Spinal cord (tissue), 9 donors: ENCODE measurements at regions not wholly inside any gene's neighbourhood (a gene's known extent, or its start where the extent isn't known, plus 50 kb on each side); places are given as distances from the start of the nearest gene placed in this dataset.

Experiments used
- DNase-seq, 6 donors: peaks; one replicate each; pipeline versions ENCODE4 v3.0.0 to v3.0.0-alpha.2; 2013 to 2015; ENCODE audit warnings: low spot score in 6 of 6, low read depth in 4 of 6
- H3K27ac ChIP-seq: one replicate; pipeline ENCODE4 v1.5.1; 2013; ENCODE audit warnings: low read depth, low read length, control low read depth
- H3K27me3 ChIP-seq: one replicate; pipeline ENCODE4 v1.6.1; 2013; ENCODE audit warnings: low read length; ENCODE audit not compliant: control insufficient read depth, insufficient read depth
- H3K36me3 ChIP-seq: one replicate; pipeline ENCODE4 v1.6.1; 2013; ENCODE audit warnings: low read length; ENCODE audit not compliant: control insufficient read depth, insufficient read depth
- H3K4me1 ChIP-seq: one replicate; pipeline ENCODE4 v1.6.1; 2013; ENCODE audit warnings: low read length; ENCODE audit not compliant: control insufficient read depth, insufficient read depth
- H3K4me3 ChIP-seq: one replicate; pipeline ENCODE4 v1.5.1; 2013; ENCODE audit warnings: low read depth, low read length, control low read depth
- H3K9me3 ChIP-seq: one replicate; pipeline ENCODE4 v1.6.1; 2013; ENCODE audit warnings: low read length; ENCODE audit not compliant: control insufficient read depth, insufficient read depth
- WGBS: methylation state at CpG from one replicate; pipeline ENCODE4 v1.1.5; 2013; ENCODE audit warnings: missing lambda C conversion rate; ENCODE audit not compliant: insufficient coverage; 5-methylcytosine and 5-hydroxymethylcytosine counted together
- donor health status: healthy.

GRCh38 chr11:119858288-119858687 lies 129.3 kb upstream of the NECTIN1 start:
- H3K27me3 ChIP-seq: no peaks in the 10 kb centered on the region
- peaks cover 3% of the 10 kb centered on the region for H3K4me1 ChIP-seq
- H3K27ac ChIP-seq: no peak overlapping the region
- WGBS: 70% methylated on average over 10 of the region's 12 CpGs
- no peaks in the 10 kb centered on the region for H3K36me3 ChIP-seq
- no peak overlapping the region for H3K4me3 ChIP-seq
- DNase-seq: peak in 1 of 6 donors; percentile 47
- no peaks in the 10 kb centered on the region for H3K9me3 ChIP-seq

- no peak overlapping the region for H3K27ac ChIP-seq
Measured at GRCh38 chr11:119856681-119857485, 127.9 kb upstream of the NECTIN1 start.

GRCh38 chr11:119855066-119855465 lies 126.1 kb upstream of the NECTIN1 start:
- H3K9me3 ChIP-seq: no peaks in the 10 kb centered on the region
- H3K4me1 ChIP-seq: no peaks in the 10 kb centered on the region
- no peaks in the 10 kb centered on the region for H3K36me3 ChIP-seq
- no CpG with 5 or more reads among the region's 1 CpG for WGBS
- no peaks in the 10 kb centered on the region for H3K27me3 ChIP-seq
- H3K4me3 ChIP-seq: no peak overlapping the region
- H3K27ac ChIP-seq: no peak overlapping the region
- no peak for DNase-seq

More at GRCh38 chr11:119856681-119857485, 127.9 kb upstream of the NECTIN1 start:
- Histone ChIP-seq H3K4me1 (no peaks in the 10 kb centered on the region), H3K27me3 (no peaks in the 10 kb centered on the region), H3K9me3 (no peaks in the 10 kb centered on the region), H3K4me3 (no peak overlapping the region), H3K36me3 (no peaks in the 10 kb centered on the region)
- DNase-seq: no peak
- WGBS: 84% methylated on average over 9 of the region's 10 CpGs

GRCh38 chr11:119854521-119854920 lies 125.5 kb upstream of the NECTIN1 start:
- no peaks in the 10 kb centered on the region for H3K27me3 ChIP-seq
- no peak overlapping the region for H3K27ac ChIP-seq
- H3K4me1 ChIP-seq: no peaks in the 10 kb centered on the region
- no peak overlapping the region for H3K4me3 ChIP-seq
- no peak for DNase-seq
- 85% methylated on average over 7 of the region's 7 CpGs for WGBS
- H3K36me3 ChIP-seq: no peaks in the 10 kb centered on the region
- H3K9me3 ChIP-seq: no peaks in the 10 kb centered on the region

GRCh38 chr11:119853581-119854360 lies 124.8 kb upstream of the NECTIN1 start:
- Histone ChIP-seq H3K4me1 (no peaks in the 10 kb centered on the region), H3K4me3 (no peak overlapping the region), H3K27ac (no peak overlapping the region), H3K36me3 (no peaks in the 10 kb centered on the region), H3K27me3 (no peaks in the 10 kb centered on the region), H3K9me3 (no peaks in the 10 kb centered on the region)
- no peak for DNase-seq
- WGBS: 93% methylated on average over 15 of the region's 15 CpGs

GRCh38 chr11:119852741-119853140 lies 123.7 kb upstream of the NECTIN1 start:
- DNase-seq: no peak
- Histone ChIP-seq H3K4me3 (no peak overlapping the region), H3K4me1 (peaks cover 3% of the 10 kb centered on the region), H3K27ac (no peak overlapping the region), H3K27me3 (no peaks in the 10 kb centered on the region), H3K9me3 (no peaks in the 10 kb centered on the region), H3K36me3 (no peaks in the 10 kb centered on the region)
- WGBS: 87% methylated on average over 2 of the region's 2 CpGs

- no peaks in the 10 kb centered on the region for H3K27me3 ChIP-seq
- H3K9me3 ChIP-seq: no peaks in the 10 kb centered on the region
- no peak for DNase-seq
- peaks cover 5% of the 10 kb centered on the region for H3K4me1 ChIP-seq
- no peak overlapping the region for H3K4me3 ChIP-seq
- WGBS: 88% methylated on average over 4 of the region's 5 CpGs
- no peaks in the 10 kb centered on the region for H3K36me3 ChIP-seq
- H3K27ac ChIP-seq: no peak overlapping the region
Measured at GRCh38 chr11:119850822-119851409, 121.9 kb upstream of the NECTIN1 start.

- H3K4me3 ChIP-seq: no peak overlapping the region
- H3K27me3 ChIP-seq: no peaks in the 10 kb centered on the region
- no peak for DNase-seq
- H3K27ac ChIP-seq: no peak overlapping the region
- peaks cover 10% of the 10 kb centered on the region for H3K4me1 ChIP-seq
- no peaks in the 10 kb centered on the region for H3K36me3 ChIP-seq
- no peaks in the 10 kb centered on the region for H3K9me3 ChIP-seq
- WGBS: no CpG with 5 or more reads among the region's 1 CpG
Measured at GRCh38 chr11:119849872-119850271, 120.9 kb upstream of the NECTIN1 start.

GRCh38 chr11:119847853-119848252 lies 118.9 kb upstream of the NECTIN1 start:
- H3K27me3 ChIP-seq: no peaks in the 10 kb centered on the region
- peak in 1 of 6 donors; percentile 32 for DNase-seq
- no peak overlapping the region for H3K27ac ChIP-seq
- no peaks in the 10 kb centered on the region for H3K9me3 ChIP-seq
- H3K4me3 ChIP-seq: no peak overlapping the region
- H3K4me1 ChIP-seq: peaks cover 11% of the 10 kb centered on the region
- H3K36me3 ChIP-seq: no peaks in the 10 kb centered on the region
- WGBS: 57% methylated on average over 3 of the region's 4 CpGs
